IMR-90 (cell line): ENCODE measurements at regions not wholly inside any gene's neighbourhood (a gene's known extent, or its start where the extent isn't known, plus 50 kb on each side); places are given as distances from the start of the nearest gene placed in this dataset.

ENCODE experiments used
- ATAC-seq: fragments of 200-7000 bp; cut with Tn5 transposase; 2 replicates; pipeline ENCODE4 v1.9.1; 2020; ENCODE audit warnings: low read depth, mild to moderate bottlenecking, moderate library complexity
- BruUV-seq: library from RNA; stranded (reverse); fragments of 400-500 nt; replicated peaks from 2 replicates; lab custom pipeline; 2021; lab: Mats Ljungman, UMichigan
- CTCF ChIA-PET: fragments of 300-600 bp; formaldehyde crosslinking; extraction: SDS; loops from one replicate; lab custom pipeline; 2021; ENCODE audit warnings: antibody characterized with exemption; lab: Yijun Ruan, JAX
- POLR2A ChIA-PET: fragments of 300-600 bp; sonication (Branson Sonifier 250); formaldehyde crosslinking; loops from one replicate; lab custom pipeline; 2022; ENCODE audit warnings: antibody characterized with exemption; ENCODE audit not compliant: unreplicated experiment; lab: Charles Lee
- DNase-seq: peaks from one replicate; pipeline ENCODE4 v3.0.0; 2013
- H2AFZ ChIP-seq: replicated peaks from 2 replicates; pipeline ENCODE3; 2013; ENCODE audit warnings: low read length, mild to moderate bottlenecking; ENCODE audit not compliant: poor library complexity
- H2AK5ac ChIP-seq: 2 replicates; pipeline ENCODE4 v1.6.1; 2013; ENCODE audit warnings: low read depth, low read length, inconsistent platforms
- H2AK9ac ChIP-seq: replicated peaks from 2 replicates; pipeline ENCODE3; 2013; ENCODE audit warnings: mild to moderate bottlenecking, low read depth, low read length, moderate library complexity; ENCODE audit not compliant: poor library complexity
- H2BK120ac ChIP-seq: 2 replicates; pipeline ENCODE4 v1.6.1; 2013; ENCODE audit warnings: low read depth, low read length, inconsistent platforms
- H2BK15ac ChIP-seq: 3 replicates; pipeline ENCODE4 v1.6.1; 2013; ENCODE audit warnings: low read depth, low read length, inconsistent platforms
- H2BK20ac ChIP-seq: 2 replicates; pipeline ENCODE4 v1.6.1; 2013; ENCODE audit warnings: low read depth, mild to moderate bottlenecking, inconsistent platforms, low read length, moderate library complexity
- H2BK5ac ChIP-seq: 2 replicates; pipeline ENCODE4 v1.6.1; 2013; ENCODE audit warnings: mild to moderate bottlenecking, low read depth, low read length, inconsistent platforms; ENCODE audit not compliant: poor library complexity, severe bottlenecking
- H3K14ac ChIP-seq: replicated peaks from 2 replicates; pipeline ENCODE4 v1.6.1; 2013; ENCODE audit warnings: low read depth, low read length, inconsistent platforms
- H3K18ac ChIP-seq: 2 replicates; pipeline ENCODE4 v1.6.1; 2013; ENCODE audit warnings: low read depth, low read length, control low read depth
- H3K23ac ChIP-seq: 2 replicates; pipeline ENCODE4 v1.6.1; 2013; ENCODE audit warnings: low read depth, low read length, inconsistent platforms
- H3K27ac ChIP-seq: 2 replicates; pipeline ENCODE4 v1.5.1; 2013; ENCODE audit warnings: mild to moderate bottlenecking, control low read depth, low read length; ENCODE audit not compliant: insufficient read depth
- H3K27me3 ChIP-seq: 2 replicates; pipeline ENCODE4 v1.6.1; 2013; ENCODE audit warnings: low read length; ENCODE audit not compliant: control insufficient read depth, insufficient read depth
- H3K36me3 ChIP-seq: 2 replicates; pipeline ENCODE4 v1.6.1; 2013; ENCODE audit warnings: low read length, mixed read lengths; ENCODE audit not compliant: control insufficient read depth, insufficient read depth
- H3K4ac ChIP-seq: 2 replicates; pipeline ENCODE4 v1.6.1; 2013; ENCODE audit warnings: low read depth, low read length, inconsistent platforms
- H3K4me1 ChIP-seq: 2 replicates; pipeline ENCODE4 v1.6.1; 2013; ENCODE audit warnings: low read length, mixed read lengths; ENCODE audit not compliant: control insufficient read depth, insufficient read depth
- H3K4me2 ChIP-seq: 2 replicates; pipeline ENCODE4 v1.6.1; 2013; ENCODE audit warnings: low read depth, mild to moderate bottlenecking, control low read depth, low read length, moderate library complexity
- H3K4me3 ChIP-seq: 2 replicates; pipeline ENCODE4 v1.5.1; 2013; ENCODE audit warnings: low read depth, mild to moderate bottlenecking, control low read depth, low read length, moderate library complexity; ENCODE audit not compliant: insufficient read depth
- H3K56ac ChIP-seq: 2 replicates; pipeline ENCODE4 v1.6.1; 2013; ENCODE audit warnings: low read length, inconsistent platforms; ENCODE audit not compliant: insufficient read depth; ENCODE audit errors: extremely low read depth
- H3K79me1 ChIP-seq, 2 experiments: 2 replicates each; pipeline ENCODE4 v1.6.1; 2013; ENCODE audit warnings: low read length in 2 of 2, inconsistent platforms in 1 of 2, low read depth in 1 of 2
- H3K9ac ChIP-seq: 2 replicates; pipeline ENCODE4 v1.6.1; 2013; ENCODE audit warnings: low read depth, low read length, control low read depth
- H3K9me1 ChIP-seq: 2 replicates; pipeline ENCODE4 v1.6.1; 2013; ENCODE audit warnings: low read length, inconsistent platforms; ENCODE audit not compliant: insufficient read depth
- H3K9me3 ChIP-seq: 2 replicates; pipeline ENCODE4 v1.6.1; 2013; ENCODE audit warnings: low read length; ENCODE audit not compliant: control insufficient read depth, insufficient read depth
- H4K20me1 ChIP-seq: 2 replicates; pipeline ENCODE4 v1.6.1; 2013; ENCODE audit warnings: low read length, inconsistent platforms; ENCODE audit not compliant: insufficient read depth
- H4K5ac ChIP-seq: 2 replicates; pipeline ENCODE4 v1.6.1; 2013; ENCODE audit warnings: mild to moderate bottlenecking, low read depth, low read length, control low read depth
- H4K8ac ChIP-seq, 2 experiments: 2 replicates each; pipeline ENCODE4 v1.6.1; 2013; ENCODE audit warnings: low read depth in 2 of 2, low read length in 2 of 2, control low read depth in 1 of 2, inconsistent platforms in 1 of 2
- H4K91ac ChIP-seq: 2 replicates; pipeline ENCODE4 v1.6.1; 2013; ENCODE audit warnings: low read depth, low read length, inconsistent platforms; ENCODE audit not compliant: insufficient read depth
- FOS ChIP-seq: fragments of 150-350 bp; IDR thresholded peaks from 2 replicates; pipeline ENCODE4 v1.6.1; 2016; ENCODE audit warnings: low read depth, low read length
- MAFK ChIP-seq: IDR thresholded peaks from 2 replicates; pipeline ENCODE4 v1.6.1; 2012; ENCODE audit warnings: low read depth, low read length, improper control_type of control experiment
- MXI1 ChIP-seq: IDR thresholded peaks from 2 replicates; pipeline ENCODE4 v1.6.1; 2012; ENCODE audit warnings: low read depth, mild to moderate bottlenecking, low read length, moderate library complexity, borderline replicate concordance
- NFE2L2 ChIP-seq: fragments of 150-350 bp; IDR thresholded peaks from 2 replicates; pipeline ENCODE4 v1.6.1; 2016; ENCODE audit warnings: low read depth, mild to moderate bottlenecking, low read length
- RAD21 ChIP-seq: IDR thresholded peaks from 2 replicates; pipeline ENCODE4 v1.6.1; 2012; ENCODE audit warnings: low read length, improper control_type of control experiment
- RFX5 ChIP-seq: IDR thresholded peaks from 2 replicates; pipeline ENCODE4 v1.8.0; 2012; ENCODE audit warnings: low read depth, mild to moderate bottlenecking, low read length, moderate library complexity
- WGBS, 2 experiments: methylation state at CpG; one replicate each; pipeline versions ENCODE4 v1.1.5 to v1.1.7; 2013; ENCODE audit warnings: missing lambda C conversion rate in 2 of 2; ENCODE audit not compliant: insufficient read length in 1 of 2; ENCODE audit errors: extremely low coverage in 2 of 2; 5-methylcytosine and 5-hydroxymethylcytosine counted together
- dilution Hi-C: fragments of 300-500 bp; cut with HindIII; formaldehyde crosslinking; loops from one replicate; pipeline ENCODE4 v1.14.3; 2018; ENCODE audit warnings: low sequenced_read_pairs; ENCODE audit not compliant: unreplicated experiment
- in situ Hi-C: fragments of 300-500 bp; cut with MboI; formaldehyde crosslinking; loops from 3 replicates; pipeline ENCODE4 v1.14.3; 2019; ENCODE audit warnings: low sequenced_read_pairs, inconsistent platforms, mixed read lengths
- intact Hi-C: fragments of 100-400 bp; cut with micrococcal nuclease; formaldehyde crosslinking; loops from 2 replicates; pipeline ENCODE4 v1.10.0; 2022

DNA sequence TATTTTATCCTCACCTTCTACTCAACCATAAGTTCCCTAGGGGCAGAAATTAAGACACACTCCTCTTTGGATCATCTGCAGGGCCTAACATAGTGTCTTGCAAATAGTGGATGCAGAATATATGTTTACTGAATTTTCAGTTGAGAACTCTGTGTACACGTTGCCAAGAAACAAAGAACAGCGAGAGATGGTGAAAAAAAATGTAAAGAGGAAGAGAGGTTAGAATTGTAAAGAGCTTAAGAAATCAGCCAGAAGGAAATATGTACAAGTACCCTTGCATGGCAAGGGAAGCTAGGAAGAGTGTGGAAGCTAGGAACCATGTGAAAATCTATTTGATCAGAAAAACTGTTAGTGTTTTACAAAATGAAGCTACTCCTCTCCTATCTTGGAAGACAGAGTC is 431.0 kb downstream of the SMARCA1 start:
- TF ChIP-seq MXI1 (no peak), RFX5 (no peak), FOS (no peak), MAFK (no peak), NFE2L2 (no peak), RAD21 (no peak)
- Histone ChIP-seq H2AK9ac (no peak overlapping the region), H2BK20ac (no peak overlapping the region), H4K91ac (no peak overlapping the region), H3K27me3 (no peaks in the 10 kb centered on the region), H3K27ac (no peak overlapping the region), H3K4me2 (no peak overlapping the region), H4K8ac (no peak overlapping the region), H3K18ac (no peak overlapping the region), H2BK15ac (no peak overlapping the region), H3K4me1 (no peaks in the 10 kb centered on the region), H3K9me1 (no peaks in the 10 kb centered on the region), H3K23ac (no peak overlapping the region), H2BK5ac (no peak overlapping the region), H3K9ac (no peak overlapping the region), H4K20me1 (no peaks in the 10 kb centered on the region), H3K9me3 (no peaks in the 10 kb centered on the region), H3K4ac (no peak overlapping the region), H3K4me3 (no peak overlapping the region), H3K56ac (no peak overlapping the region), H3K36me3 (no peaks in the 10 kb centered on the region), H2BK120ac (no peak overlapping the region), H2AK5ac (no peak overlapping the region), H3K79me1 (no peaks in the 10 kb centered on the region), H4K5ac (no peak overlapping the region), H2AFZ (no peak overlapping the region), H3K14ac (no peak overlapping the region)
- CTCF ChIA-PET, result no interaction called here
- in situ Hi-C loops, result no loop called here
- intact Hi-C loops, result no loop called here
- dilution Hi-C loops, result no loop called here
- BruUV-seq, result no TSS peak
- WGBS, 2 experiments, result 17% methylated on average over 1 of the region's 2 CpGs; no CpG with 5 or more reads in 1 of the 2 experiments
- POLR2A ChIA-PET, result no interaction called here
- ATAC-seq, result no peak
- DNase-seq, result no peak
